Esophagus muscularis mucosa (tissue), 4 donors: ENCODE measurements at regions not wholly inside any gene's neighbourhood (a gene's known extent, or its start where the extent isn't known, plus 50 kb on each side); places are given as distances from the start of the nearest gene placed in this dataset.

Experiments
- EP300 ChIP-seq: sonication (generic); formaldehyde crosslinking; IDR thresholded peaks from one replicate; pipeline ENCODE4 v1.6.1; 2017; ENCODE audit warnings: antibody characterized with exemption
- POLR2A ChIP-seq: fragments of 450-650 bp; IDR thresholded peaks from one replicate; pipeline ENCODE4 v1.6.1; 2017; ENCODE audit warnings: antibody characterized with exemption, moderate library complexity, mild to moderate bottlenecking, low read depth
- POLR2AphosphoS5 ChIP-seq, 2 donors: sonication (generic); formaldehyde crosslinking; IDR thresholded peaks; one replicate each; pipeline ENCODE4 v1.6.1; 2017; ENCODE audit warnings: antibody characterized with exemption in 2 of 2
- TF ChIP-seq, protein P1 (sequence below), 3 experiments: fragments of 200-600 bp in 2 of 3; fragments of 450-650 bp in 1 of 3; sonication (generic) in 2 of 3; IDR thresholded peaks; one replicate each; pipeline ENCODE4 v1.5.1; 2017 to 2019; ENCODE audit warnings: antibody characterized with exemption in 3 of 3, mild to moderate bottlenecking in 2 of 3, moderate library complexity in 1 of 3

DNA sequence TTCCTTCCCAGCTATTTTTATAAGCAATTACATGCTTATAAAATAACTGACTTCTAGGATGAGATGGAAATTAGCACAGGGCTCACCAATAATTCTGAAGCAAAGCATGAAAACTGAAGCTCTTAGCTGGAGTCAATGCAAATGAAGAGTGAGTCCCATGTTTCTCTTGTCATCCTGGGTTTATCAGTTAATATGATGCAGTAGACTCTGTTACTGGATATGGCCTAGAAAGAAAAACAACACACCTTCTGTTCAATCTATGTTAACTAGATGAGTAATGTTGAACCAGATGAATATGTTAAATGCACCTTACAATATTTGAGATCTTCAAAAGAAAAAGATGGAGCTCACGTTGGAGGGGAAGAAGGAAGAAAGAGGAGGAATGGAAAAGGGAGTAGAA is 229.4 kb downstream of the DUSP6 start:
- TF ChIP-seq, protein P1, sequence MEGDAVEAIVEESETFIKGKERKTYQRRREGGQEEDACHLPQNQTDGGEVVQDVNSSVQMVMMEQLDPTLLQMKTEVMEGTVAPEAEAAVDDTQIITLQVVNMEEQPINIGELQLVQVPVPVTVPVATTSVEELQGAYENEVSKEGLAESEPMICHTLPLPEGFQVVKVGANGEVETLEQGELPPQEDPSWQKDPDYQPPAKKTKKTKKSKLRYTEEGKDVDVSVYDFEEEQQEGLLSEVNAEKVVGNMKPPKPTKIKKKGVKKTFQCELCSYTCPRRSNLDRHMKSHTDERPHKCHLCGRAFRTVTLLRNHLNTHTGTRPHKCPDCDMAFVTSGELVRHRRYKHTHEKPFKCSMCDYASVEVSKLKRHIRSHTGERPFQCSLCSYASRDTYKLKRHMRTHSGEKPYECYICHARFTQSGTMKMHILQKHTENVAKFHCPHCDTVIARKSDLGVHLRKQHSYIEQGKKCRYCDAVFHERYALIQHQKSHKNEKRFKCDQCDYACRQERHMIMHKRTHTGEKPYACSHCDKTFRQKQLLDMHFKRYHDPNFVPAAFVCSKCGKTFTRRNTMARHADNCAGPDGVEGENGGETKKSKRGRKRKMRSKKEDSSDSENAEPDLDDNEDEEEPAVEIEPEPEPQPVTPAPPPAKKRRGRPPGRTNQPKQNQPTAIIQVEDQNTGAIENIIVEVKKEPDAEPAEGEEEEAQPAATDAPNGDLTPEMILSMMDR (IDR thresholded peaks at IDR 0.05), result no peak
- TF ChIP-seq POLR2A (no peak), POLR2AphosphoS5 (IDR thresholded peaks at IDR 0.05) (no peak), EP300 (no peak)
